ENCODE measurements at regions not wholly inside any gene's neighbourhood (a gene's known extent, or its start where the extent isn't known, plus 50 kb on each side); places are given as distances from the start of the nearest gene placed in this dataset.
A peak's percentile ranks its signal among the peaks of the same experiment; 100 is the strongest.

DNA sequence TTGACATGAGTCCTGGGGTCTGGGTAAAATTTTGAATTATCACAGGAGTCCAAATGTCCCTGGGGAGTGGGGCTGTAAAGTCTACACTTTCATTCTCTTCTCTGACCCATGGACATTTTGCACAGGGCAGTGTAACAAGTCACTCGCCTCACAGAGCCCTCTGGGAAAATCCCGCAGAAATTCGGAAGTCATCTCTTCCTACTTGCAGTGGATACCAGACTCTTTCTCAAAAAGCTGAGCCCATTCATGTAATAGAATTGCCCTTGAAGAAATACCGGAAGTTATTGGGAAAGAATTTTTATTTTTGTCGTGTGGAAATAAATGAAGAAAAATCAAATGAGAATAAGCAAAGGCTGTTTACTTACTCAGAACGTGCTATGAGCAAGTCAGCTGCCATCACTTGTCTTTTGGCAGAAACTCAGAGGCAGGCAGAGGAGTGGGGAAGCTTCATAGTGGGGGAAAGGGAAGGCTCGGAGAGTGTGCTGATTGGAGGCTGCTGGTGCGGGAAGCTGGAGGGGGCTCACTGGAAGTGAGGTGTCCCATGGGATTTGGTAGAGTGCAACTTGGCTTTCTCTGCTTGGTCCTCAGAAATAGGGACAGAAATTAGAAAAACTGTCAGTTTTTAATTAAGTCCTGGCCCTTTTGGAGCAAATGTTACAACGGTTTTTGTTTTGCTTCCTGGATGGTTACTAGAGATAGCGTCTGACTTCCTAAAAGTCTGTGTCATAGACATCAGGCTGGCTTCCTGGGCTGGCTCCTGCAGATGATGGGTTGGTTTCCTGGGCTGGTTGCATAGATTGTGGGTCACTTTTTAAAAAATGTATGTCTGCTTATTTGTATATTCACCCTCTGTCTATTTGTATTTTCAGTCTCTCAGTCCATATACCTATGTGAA, 79.8 kb upstream of the EEF1E1 start:
- intact Hi-C loops (cut with DNase I; ENCODE audit: low total_unique reads) = no loop called here
- H3K27ac ChIP-seq = no peak overlapping the region
- H3K4me1 ChIP-seq = no peaks in the 10 kb centered on the region
- no peak for TF ChIP-seq POLR2A (IDR thresholded peaks at IDR 0.05)
- no peak for TF ChIP-seq CTCF (IDR thresholded peaks at IDR 0.05)
- H3K4me3 ChIP-seq = no peak overlapping the region
- no peaks in the 10 kb centered on the region for H3K27me3 ChIP-seq
- H3K9me3 ChIP-seq = no peaks in the 10 kb centered on the region
- DNase-seq = no peak
- no peaks in the 10 kb centered on the region for H3K36me3 ChIP-seq

DNA sequence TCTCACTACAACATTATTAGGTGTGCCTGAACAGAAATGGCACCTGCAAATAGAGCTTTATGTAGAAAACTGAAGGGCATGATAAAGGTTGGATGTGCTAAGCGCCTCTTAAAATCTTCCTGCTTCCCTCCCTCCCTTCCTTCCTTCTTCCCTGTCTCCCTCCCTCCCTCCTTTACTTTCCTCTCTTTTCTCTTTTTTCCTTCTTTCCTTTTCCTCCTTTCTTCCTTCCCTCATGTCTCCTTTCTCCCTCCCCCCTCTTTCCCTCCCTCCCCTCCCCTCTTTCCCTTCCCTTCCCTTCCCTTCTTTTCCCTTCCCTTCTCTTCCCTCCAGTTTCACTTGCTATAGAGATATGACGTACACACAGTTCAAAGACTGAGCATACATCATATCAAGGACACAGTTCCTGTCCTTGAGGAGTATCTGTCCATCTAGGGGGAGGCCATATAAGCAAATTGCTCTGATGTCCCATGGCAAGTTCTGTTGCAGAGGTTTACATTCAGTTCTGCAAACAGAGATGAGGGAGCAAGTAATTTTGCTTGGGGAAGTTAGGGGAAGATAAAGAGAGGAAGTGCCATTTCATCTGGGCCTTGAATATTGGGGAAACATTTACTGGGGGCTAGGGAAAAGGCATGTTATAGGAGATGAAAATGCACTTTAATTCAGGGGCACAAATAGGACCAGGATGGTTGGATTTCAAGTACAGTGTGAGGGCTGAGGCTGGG, 79.0 kb upstream of the EEF1E1 start:
- Histone ChIP-seq H3K4me3 (no peak overlapping the region), H3K9me3 (no peaks in the 10 kb centered on the region), H3K27ac (peak overlapping the region in 1 of 2 donors; percentile 51), H3K4me1 (no peaks in the 10 kb centered on the region), H3K36me3 (no peaks in the 10 kb centered on the region), H3K27me3 (no peaks in the 10 kb centered on the region)
- TF ChIP-seq CTCF (IDR thresholded peaks at IDR 0.05) (no peak), POLR2A (IDR thresholded peaks at IDR 0.05) (no peak)
- DNase-seq = no peak
- intact Hi-C loops (cut with DNase I; ENCODE audit: low total_unique reads) = no loop called here

DNA sequence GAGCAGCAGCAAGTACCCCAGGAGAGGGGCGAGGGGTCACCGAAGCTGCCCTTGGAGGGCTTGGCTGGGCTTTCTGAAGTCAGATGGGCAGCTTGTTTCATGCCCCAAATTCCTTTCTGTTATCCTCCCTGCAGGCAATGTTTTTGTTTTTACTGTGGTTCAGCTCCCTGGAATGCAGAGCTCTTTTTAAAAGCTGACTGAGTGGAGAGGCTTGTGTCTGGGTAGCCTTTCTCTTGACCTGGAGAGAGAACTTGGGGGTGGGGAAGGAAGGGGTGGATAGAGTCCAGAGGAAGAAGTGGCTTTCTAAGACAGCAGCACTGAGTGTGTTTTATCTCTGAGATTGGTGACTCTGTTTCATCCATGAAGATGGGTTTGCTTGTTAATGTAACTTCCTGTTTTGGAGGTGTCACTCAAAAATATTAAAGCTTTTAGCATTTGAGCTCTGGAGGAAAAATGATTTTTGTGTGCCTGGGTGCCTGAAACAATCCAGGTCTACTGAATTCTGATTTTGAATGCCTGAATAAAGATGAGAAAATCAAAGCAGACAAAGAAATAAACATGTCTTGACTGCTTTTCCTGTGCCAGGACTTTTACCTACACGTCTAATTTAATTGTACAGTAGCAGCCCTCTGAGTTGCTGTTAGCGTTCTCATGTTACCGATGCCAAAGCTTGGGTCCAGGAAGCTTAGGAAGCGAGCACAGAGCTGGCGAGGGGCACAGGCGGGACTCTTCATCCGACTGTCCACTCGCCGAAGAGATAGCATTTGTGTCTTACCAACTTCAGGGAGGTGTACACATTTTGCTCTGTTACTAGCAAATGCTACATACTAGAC, 78.2 kb upstream of the EEF1E1 start:
- intact Hi-C loops (cut with DNase I; ENCODE audit: low total_unique reads) = no loop called here
- no peaks in the 10 kb centered on the region for H3K9me3 ChIP-seq
- no peaks in the 10 kb centered on the region for H3K27me3 ChIP-seq
- H3K36me3 ChIP-seq = no peaks in the 10 kb centered on the region
- peak overlapping the region; percentile 21 to 51 for H3K27ac ChIP-seq
- H3K4me1 ChIP-seq = no peaks in the 10 kb centered on the region
- DNase-seq = no peak
- TF ChIP-seq CTCF (IDR thresholded peaks at IDR 0.05) (no peak), POLR2A (IDR thresholded peaks at IDR 0.05) (no peak)
- no peak overlapping the region for H3K4me3 ChIP-seq

GRCh38 chr6:8177721-8178120, 75.4 kb upstream of the EEF1E1 start:
- intact Hi-C loops (cut with DNase I; ENCODE audit: low total_unique reads) = no loop called here
- Histone ChIP-seq H3K27me3 (no peaks in the 10 kb centered on the region), H3K27ac (no peak overlapping the region), H3K4me1 (no peaks in the 10 kb centered on the region), H3K4me3 (no peak overlapping the region), H3K9me3 (no peaks in the 10 kb centered on the region), H3K36me3 (no peaks in the 10 kb centered on the region)
- no peak for DNase-seq
- no peak for TF ChIP-seq CTCF (IDR thresholded peaks at IDR 0.05)

Data from uterus (tissue), 3 donors.